ENCODE measurements at regions not wholly inside any gene's neighbourhood (a gene's known extent, or its start where the extent isn't known, plus 50 kb on each side); places are given as distances from the start of the nearest gene placed in this dataset.

GRCh38 chr15:95968856-95969255 is 361.6 kb upstream of the NR2F2 start:
- TF ChIP-seq, protein P1, sequence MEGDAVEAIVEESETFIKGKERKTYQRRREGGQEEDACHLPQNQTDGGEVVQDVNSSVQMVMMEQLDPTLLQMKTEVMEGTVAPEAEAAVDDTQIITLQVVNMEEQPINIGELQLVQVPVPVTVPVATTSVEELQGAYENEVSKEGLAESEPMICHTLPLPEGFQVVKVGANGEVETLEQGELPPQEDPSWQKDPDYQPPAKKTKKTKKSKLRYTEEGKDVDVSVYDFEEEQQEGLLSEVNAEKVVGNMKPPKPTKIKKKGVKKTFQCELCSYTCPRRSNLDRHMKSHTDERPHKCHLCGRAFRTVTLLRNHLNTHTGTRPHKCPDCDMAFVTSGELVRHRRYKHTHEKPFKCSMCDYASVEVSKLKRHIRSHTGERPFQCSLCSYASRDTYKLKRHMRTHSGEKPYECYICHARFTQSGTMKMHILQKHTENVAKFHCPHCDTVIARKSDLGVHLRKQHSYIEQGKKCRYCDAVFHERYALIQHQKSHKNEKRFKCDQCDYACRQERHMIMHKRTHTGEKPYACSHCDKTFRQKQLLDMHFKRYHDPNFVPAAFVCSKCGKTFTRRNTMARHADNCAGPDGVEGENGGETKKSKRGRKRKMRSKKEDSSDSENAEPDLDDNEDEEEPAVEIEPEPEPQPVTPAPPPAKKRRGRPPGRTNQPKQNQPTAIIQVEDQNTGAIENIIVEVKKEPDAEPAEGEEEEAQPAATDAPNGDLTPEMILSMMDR (IDR thresholded peaks at IDR 0.05), result no peak

DNA sequence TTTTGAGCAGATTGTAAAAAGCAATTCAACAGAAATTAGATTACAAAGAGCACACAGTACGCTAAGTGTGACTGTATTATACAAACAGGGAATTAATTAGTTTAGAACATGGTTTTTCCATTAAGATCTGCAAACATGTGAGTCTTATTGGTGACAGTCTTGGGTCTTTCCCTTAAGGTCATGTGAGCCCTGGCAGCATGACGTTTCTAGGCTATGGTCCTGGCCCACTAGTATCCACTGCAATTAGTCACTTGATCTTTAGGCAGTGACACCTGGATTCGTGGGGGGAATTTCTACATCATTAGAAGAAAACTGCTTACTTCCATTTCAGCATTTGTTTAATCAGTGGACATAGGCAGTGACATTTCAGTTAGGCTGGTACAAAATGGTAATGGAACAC is 360.2 kb upstream of the NR2F2 start:
- TF ChIP-seq, protein P1 (IDR thresholded peaks at IDR 0.05), result no peak

GRCh38 chr15:95972041-95972553 is 358.4 kb upstream of the NR2F2 start:
- TF ChIP-seq, protein P1 (IDR thresholded peaks at IDR 0.05), result no peak

- TF ChIP-seq, protein P1 (IDR thresholded peaks at IDR 0.05), result no peak
These were observed 357.7 kb upstream of the NR2F2 start for GRCh38 chr15:95972812-95973211.

GRCh38 chr15:95973566-95974256 is 356.8 kb upstream of the NR2F2 start:
- TF ChIP-seq, protein P1 (IDR thresholded peaks at IDR 0.05), result no peak

DNA sequence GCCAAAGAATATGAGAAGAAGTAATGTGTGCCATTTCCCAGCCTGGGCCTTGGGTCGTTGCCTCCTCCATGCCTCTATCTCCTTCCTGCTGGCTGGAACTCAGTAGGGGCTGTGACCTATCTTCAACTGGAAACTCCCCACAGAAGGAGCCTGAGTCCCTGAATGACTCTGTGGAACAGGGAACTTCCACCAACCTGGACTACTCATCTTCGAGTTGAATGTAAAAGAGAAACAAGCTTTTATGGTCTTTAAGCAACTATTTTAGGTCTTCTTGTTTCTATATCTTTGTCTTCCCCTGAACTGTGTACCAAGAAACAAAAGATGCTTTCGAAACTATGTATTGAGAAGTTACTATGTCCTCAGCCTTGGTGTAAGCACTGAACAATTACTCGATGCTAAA is 355.3 kb upstream of the NR2F2 start:
- TF ChIP-seq, protein P1 (IDR thresholded peaks at IDR 0.05), result no peak

DNA sequence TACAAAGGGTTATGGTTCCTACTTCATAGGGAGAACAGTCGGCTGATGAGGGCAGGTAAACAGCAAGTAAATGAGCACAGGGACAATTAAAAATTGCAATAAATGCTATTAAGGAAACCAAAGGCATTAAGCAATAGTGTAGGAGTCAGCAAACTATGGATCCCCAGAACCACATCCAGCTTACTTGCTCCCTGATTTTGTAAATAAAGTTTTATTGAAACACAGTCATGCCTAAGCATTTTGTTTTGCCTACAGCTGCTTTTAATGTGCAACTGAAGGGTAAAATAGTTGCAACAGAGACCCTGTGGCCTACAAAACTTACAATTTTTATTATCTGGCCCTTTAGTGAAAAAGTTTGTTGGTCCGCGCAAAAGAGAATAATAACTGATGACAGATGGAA is 351.2 kb upstream of the NR2F2 start:
- TF ChIP-seq, protein P1 (IDR thresholded peaks at IDR 0.05), result no peak
